B cell (primary cell): ENCODE measurements at regions not wholly inside any gene's neighbourhood (a gene's known extent, or its start where the extent isn't known, plus 50 kb on each side); places are given as distances from the start of the nearest gene placed in this dataset.

ENCODE experiments used
- ATAC-seq: fragments of 200-7000 bp; cut with Tn5 transposase; one replicate; pipeline ENCODE4 v1.10.0; 2021; ENCODE audit warnings: low read depth, mild to moderate bottlenecking, moderate number of reproducible peaks, moderate library complexity
- CTCF ChIA-PET: fragments of 350-600 bp; sonication (Branson Sonifier 250); formaldehyde crosslinking; loops from one replicate; lab custom pipeline; 2021; ENCODE audit warnings: antibody characterized with exemption, inconsistent platforms; lab: Charles Lee
- POLR2A ChIA-PET: fragments of 350-600 bp; sonication (Branson Sonifier 250); formaldehyde crosslinking; loops from one replicate; lab custom pipeline; 2021; ENCODE audit warnings: antibody characterized with exemption; lab: Charles Lee
- DNase-seq: peaks from one replicate; pipeline ENCODE4 v3.0.0; 2013
- H2AFZ ChIP-seq: 2 replicates; pipeline ENCODE4 v1.6.1; 2012; ENCODE audit warnings: mild to moderate bottlenecking, low read depth, low read length; ENCODE audit not compliant: insufficient read depth, poor library complexity, severe bottlenecking
- H3K27ac ChIP-seq, 2 donors: 1 replicate in 1 of 2; 2 replicates in 1 of 2; pipeline ENCODE4 v1.5.1; 2012 to 2013; ENCODE audit warnings: low read length in 2 of 2, mild to moderate bottlenecking in 2 of 2, moderate library complexity in 1 of 2
- H3K27me3 ChIP-seq, 4 experiments: fragments of 200-600 bp in 1 of 4; sonication (generic) in 1 of 4; replicated peaks in 1 of 4; 1 replicate in 2 of 4; 2 replicates in 2 of 4; pipeline versions ENCODE4 v1.6.1 to v1.7.0; 2013 to 2016; ENCODE audit warnings: low read length in 3 of 4, mild to moderate bottlenecking in 2 of 4, mixed read lengths in 1 of 4, moderate library complexity in 1 of 4; ENCODE audit not compliant: insufficient read depth in 4 of 4, control insufficient read depth in 3 of 4; ENCODE audit errors: control extremely low read depth in 1 of 4
- H3K36me3 ChIP-seq, 2 experiments: replicated peaks in 1 of 2; 1 replicate in 1 of 2; 2 replicates in 1 of 2; pipeline versions ENCODE4 v1.6.1 to v1.7.1; 2013; ENCODE audit warnings: low read length in 1 of 2; ENCODE audit not compliant: insufficient read depth in 2 of 2, control insufficient read depth in 1 of 2; ENCODE audit errors: control extremely low read depth in 1 of 2, extremely low read depth in 1 of 2
- H3K4me1 ChIP-seq, 2 donors: fragments of 200-600 bp in 1 of 2; sonication (generic) in 1 of 2; 1 replicate in 1 of 2; 2 replicates in 1 of 2; pipeline versions ENCODE4 v1.5.1 to v1.6.1; 2013 to 2017; ENCODE audit warnings: low read length in 2 of 2; ENCODE audit not compliant: control insufficient read depth in 2 of 2, insufficient read depth in 2 of 2
- H3K4me2 ChIP-seq: replicated peaks from 2 replicates; pipeline ENCODE3; 2012; ENCODE audit warnings: mild to moderate bottlenecking, low read depth, low read length; ENCODE audit not compliant: poor library complexity, severe bottlenecking
- H3K4me3 ChIP-seq, 5 experiments: fragments of 200-600 bp in 1 of 5; sonication (generic) in 1 of 5; 1 replicate in 3 of 5; 2 replicates in 2 of 5; pipeline versions ENCODE4 v1.5.1 to v1.7.0; 2011 to 2016; ENCODE audit warnings: low read length in 4 of 5, mild to moderate bottlenecking in 4 of 5, low read depth in 2 of 5, control low read depth in 1 of 5, moderate library complexity in 1 of 5; ENCODE audit not compliant: insufficient read depth in 1 of 5; ENCODE audit errors: control extremely low read depth in 1 of 5, extremely low read depth in 1 of 5
- H3K79me2 ChIP-seq: fragments of 200-600 bp; sonication (generic); one replicate; pipeline ENCODE4 v1.6.0; 2016; ENCODE audit warnings: low read length; ENCODE audit not compliant: control insufficient read depth, insufficient read depth
- H3K9ac ChIP-seq: fragments of 200-600 bp; sonication (generic); 2 replicates; pipeline ENCODE4 v1.6.1; 2017; ENCODE audit warnings: mild to moderate bottlenecking, low read length, moderate library complexity
- H3K9me3 ChIP-seq, 3 donors: one replicate each; pipeline versions ENCODE4 v1.6.1 to v1.7.1; 2013; ENCODE audit warnings: low read length in 2 of 3; ENCODE audit not compliant: control insufficient read depth in 2 of 3, insufficient read depth in 1 of 3; ENCODE audit errors: control extremely low read depth in 1 of 3
- H4K20me1 ChIP-seq: 2 replicates; pipeline ENCODE4 v1.6.0; 2012; ENCODE audit warnings: mild to moderate bottlenecking, low read length; ENCODE audit not compliant: insufficient read depth, control insufficient read depth, poor library complexity, severe bottlenecking
- H3K27ac Mint-ChIP-seq: one replicate; pipeline ENCODE4 v1.8.0; 2021; ENCODE audit warnings: mixed read lengths
- H3K27me3 Mint-ChIP-seq: one replicate; pipeline ENCODE4 v1.8.0; 2021; ENCODE audit warnings: mixed read lengths
- H3K4me1 Mint-ChIP-seq: one replicate; pipeline ENCODE4 v1.8.0; 2021; ENCODE audit warnings: mixed read lengths
- H3K4me3 Mint-ChIP-seq: one replicate; pipeline ENCODE4 v1.8.0; 2021; ENCODE audit warnings: mixed read lengths
- H3K9me3 Mint-ChIP-seq: one replicate; pipeline ENCODE4 v1.8.0; 2022; ENCODE audit warnings: mixed read lengths; ENCODE audit not compliant: insufficient read depth
- EZH2 ChIP-seq: IDR thresholded peaks from 2 replicates; pipeline ENCODE4 v1.6.1; 2012; ENCODE audit warnings: borderline replicate concordance, low read depth, mild to moderate bottlenecking, moderate library complexity, low read length; ENCODE audit not compliant: insufficient read depth, poor library complexity, severe bottlenecking
- WGBS: methylation state at CpG from one replicate; pipeline ENCODE4 v1.1.5; 2013; ENCODE audit warnings: missing lambda C conversion rate; ENCODE audit not compliant: insufficient coverage; 5-methylcytosine and 5-hydroxymethylcytosine counted together
- intact Hi-C: fragments of 100-400 bp; cut with micrococcal nuclease; formaldehyde crosslinking; loops from one replicate; pipeline ENCODE4 v1.10.0; 2022
- TF ChIP-seq, protein P1 (sequence below): fragments of 200-600 bp; IDR thresholded peaks from one replicate; pipeline ENCODE4 v1.8.0; 2022; ENCODE audit warnings: antibody characterized with exemption, mild to moderate bottlenecking

DNA sequence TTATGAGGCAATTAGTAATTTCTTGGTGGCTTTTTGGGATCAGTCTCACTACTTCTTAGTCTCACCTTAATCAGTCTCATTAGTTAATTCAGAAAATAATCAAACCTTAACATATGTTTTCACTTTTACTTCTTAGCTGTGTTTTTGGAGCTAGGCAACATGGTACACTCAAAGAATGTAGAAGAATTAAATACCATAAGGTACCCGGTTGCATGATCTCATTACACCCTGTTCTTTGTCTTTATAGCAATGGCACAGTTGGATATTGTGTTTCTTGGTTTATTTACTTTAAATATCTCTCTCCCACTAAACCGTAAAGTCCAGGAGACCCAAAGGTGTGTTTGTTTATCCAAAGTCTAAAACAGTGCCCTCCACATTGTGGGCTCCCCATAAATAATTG is 132.3 kb downstream of the TNFSF18 start:
- Mint-ChIP-seq H3K27me3 (no peaks in the 10 kb centered on the region), H3K27ac (no peak overlapping the region), H3K4me1 (peaks cover 2% of the 10 kb centered on the region), H3K9me3 (peaks cover under 1% of the 10 kb centered on the region), H3K4me3 (no peak overlapping the region)
- Histone ChIP-seq H3K9me3 (peaks cover 0 to 3% (median under 1%) of the 10 kb centered on the region in 3 donors), H3K4me1 (no peaks in the 10 kb centered on the region), H4K20me1 (no peaks in the 10 kb centered on the region), H3K36me3 (no peaks in the 10 kb centered on the region), H2AFZ (no peak overlapping the region), H3K9ac (no peak overlapping the region), H3K4me2 (no peak overlapping the region), H3K27me3 (no peaks in the 10 kb centered on the region), H3K4me3 (no peak overlapping the region), H3K79me2 (no peaks in the 10 kb centered on the region), H3K27ac (no peak overlapping the region)
- TF ChIP-seq EZH2, result no peak
- TF ChIP-seq, protein P1, sequence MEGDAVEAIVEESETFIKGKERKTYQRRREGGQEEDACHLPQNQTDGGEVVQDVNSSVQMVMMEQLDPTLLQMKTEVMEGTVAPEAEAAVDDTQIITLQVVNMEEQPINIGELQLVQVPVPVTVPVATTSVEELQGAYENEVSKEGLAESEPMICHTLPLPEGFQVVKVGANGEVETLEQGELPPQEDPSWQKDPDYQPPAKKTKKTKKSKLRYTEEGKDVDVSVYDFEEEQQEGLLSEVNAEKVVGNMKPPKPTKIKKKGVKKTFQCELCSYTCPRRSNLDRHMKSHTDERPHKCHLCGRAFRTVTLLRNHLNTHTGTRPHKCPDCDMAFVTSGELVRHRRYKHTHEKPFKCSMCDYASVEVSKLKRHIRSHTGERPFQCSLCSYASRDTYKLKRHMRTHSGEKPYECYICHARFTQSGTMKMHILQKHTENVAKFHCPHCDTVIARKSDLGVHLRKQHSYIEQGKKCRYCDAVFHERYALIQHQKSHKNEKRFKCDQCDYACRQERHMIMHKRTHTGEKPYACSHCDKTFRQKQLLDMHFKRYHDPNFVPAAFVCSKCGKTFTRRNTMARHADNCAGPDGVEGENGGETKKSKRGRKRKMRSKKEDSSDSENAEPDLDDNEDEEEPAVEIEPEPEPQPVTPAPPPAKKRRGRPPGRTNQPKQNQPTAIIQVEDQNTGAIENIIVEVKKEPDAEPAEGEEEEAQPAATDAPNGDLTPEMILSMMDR, result no peak
- CTCF ChIA-PET, result no interaction called here
- POLR2A ChIA-PET, result no interaction called here
- intact Hi-C loops, result no loop called here
- DNase-seq (no peak), ATAC-seq (no peak)
- no CpG with 5 or more reads among the region's 2 CpGs for WGBS

DNA sequence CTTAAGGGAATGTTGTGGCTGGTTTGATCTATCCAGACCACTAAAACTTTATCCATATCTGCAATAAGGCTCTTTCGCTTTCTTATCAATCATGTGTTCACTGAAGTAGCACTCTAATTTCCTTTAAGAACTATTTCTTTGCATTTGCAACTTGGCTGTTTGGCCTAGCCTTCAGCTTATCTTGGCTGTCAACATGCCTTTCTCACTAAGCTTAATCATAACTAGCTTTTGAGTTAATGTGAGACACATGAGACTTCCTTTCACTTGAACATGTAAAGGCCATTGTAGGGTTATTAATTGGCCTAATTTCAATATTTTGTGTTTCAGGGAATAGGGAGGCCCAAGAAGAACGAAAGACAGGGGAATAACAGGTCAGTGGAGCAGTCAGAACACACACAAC is 124.7 kb downstream of the TNFSF18 start:
- intact Hi-C loops, result no loop called here
- Mint-ChIP-seq H3K9me3 (no peaks in the 10 kb centered on the region), H3K4me1 (no peaks in the 10 kb centered on the region), H3K4me3 (no peak overlapping the region), H3K27me3 (no peaks in the 10 kb centered on the region), H3K27ac (no peak overlapping the region)
- ATAC-seq (no peak), DNase-seq (no peak)
- ChIA-PET POLR2A (no interaction called here), CTCF (no interaction called here)
- no peaks in the 10 kb centered on the region for H3K79me2 ChIP-seq
- H3K36me3 ChIP-seq, result no peaks in the 10 kb centered on the region
- no peak overlapping the region for H3K4me2 ChIP-seq
- no peak overlapping the region for H3K4me3 ChIP-seq
- H2AFZ ChIP-seq, result no peak overlapping the region
- no CpG with 5 or more reads among the region's 2 CpGs for WGBS
- no peaks in the 10 kb centered on the region for H4K20me1 ChIP-seq
- no peaks in the 10 kb centered on the region for H3K9me3 ChIP-seq
- no peak overlapping the region for H3K27ac ChIP-seq
- no peaks in the 10 kb centered on the region for H3K4me1 ChIP-seq
- H3K9ac ChIP-seq, result no peak overlapping the region
- TF ChIP-seq EZH2, result no peak
- TF ChIP-seq, protein P1, result no peak
- no peaks in the 10 kb centered on the region for H3K27me3 ChIP-seq
